HFFc6 (cell line): ENCODE measurements at regions not wholly inside any gene's neighbourhood (a gene's known extent, or its start where the extent isn't known, plus 50 kb on each side); places are given as distances from the start of the nearest gene placed in this dataset.

Experiments used
- DNase-seq: peaks from one replicate; pipeline ENCODE4 v3.0.0-alpha.2; 2018
- H3K27ac Mint-ChIP-seq: 2 replicates; pipeline ENCODE4 v1.8.0; 2020; ENCODE audit warnings: mild to moderate bottlenecking, mixed read lengths
- H3K27me3 Mint-ChIP-seq: 2 replicates; pipeline ENCODE4 v1.8.0; 2021; ENCODE audit warnings: mild to moderate bottlenecking, moderate library complexity, mixed read lengths; ENCODE audit not compliant: insufficient read depth
- H3K36me3 Mint-ChIP-seq: 2 replicates; pipeline ENCODE4 v1.8.0; 2021; ENCODE audit warnings: low read depth, mixed read lengths
- H3K4me1 Mint-ChIP-seq: 2 replicates; pipeline ENCODE4 v1.8.0; 2020; ENCODE audit warnings: low read depth, mixed read lengths
- H3K4me3 Mint-ChIP-seq: 2 replicates; pipeline ENCODE4 v1.8.0; 2020; ENCODE audit warnings: mild to moderate bottlenecking, moderate library complexity, mixed read lengths
- H3K9me3 Mint-ChIP-seq: 2 replicates; pipeline ENCODE4 v1.8.0; 2020; ENCODE audit warnings: mild to moderate bottlenecking, mixed read lengths
- TF ChIP-seq, protein P1 (sequence below): fragments of 200-600 bp; sonication (generic); IDR thresholded peaks from 2 replicates; pipeline ENCODE4 v1.5.0; 2021; ENCODE audit warnings: antibody characterized with exemption, mild to moderate bottlenecking

GRCh38 chr11:25983280-25983679, 348.6 kb upstream of the ANO3 start:
- Mint-ChIP-seq H3K4me1 (no peaks in the 10 kb centered on the region), H3K36me3 (no peaks in the 10 kb centered on the region), H3K9me3 (no peaks in the 10 kb centered on the region), H3K4me3 (no peak overlapping the region), H3K27me3 (peaks cover 3% of the 10 kb centered on the region; the same call in 1 of the 2 replicates), H3K27ac (no peak overlapping the region)
- DNase-seq: no peak
- TF ChIP-seq, protein P1, sequence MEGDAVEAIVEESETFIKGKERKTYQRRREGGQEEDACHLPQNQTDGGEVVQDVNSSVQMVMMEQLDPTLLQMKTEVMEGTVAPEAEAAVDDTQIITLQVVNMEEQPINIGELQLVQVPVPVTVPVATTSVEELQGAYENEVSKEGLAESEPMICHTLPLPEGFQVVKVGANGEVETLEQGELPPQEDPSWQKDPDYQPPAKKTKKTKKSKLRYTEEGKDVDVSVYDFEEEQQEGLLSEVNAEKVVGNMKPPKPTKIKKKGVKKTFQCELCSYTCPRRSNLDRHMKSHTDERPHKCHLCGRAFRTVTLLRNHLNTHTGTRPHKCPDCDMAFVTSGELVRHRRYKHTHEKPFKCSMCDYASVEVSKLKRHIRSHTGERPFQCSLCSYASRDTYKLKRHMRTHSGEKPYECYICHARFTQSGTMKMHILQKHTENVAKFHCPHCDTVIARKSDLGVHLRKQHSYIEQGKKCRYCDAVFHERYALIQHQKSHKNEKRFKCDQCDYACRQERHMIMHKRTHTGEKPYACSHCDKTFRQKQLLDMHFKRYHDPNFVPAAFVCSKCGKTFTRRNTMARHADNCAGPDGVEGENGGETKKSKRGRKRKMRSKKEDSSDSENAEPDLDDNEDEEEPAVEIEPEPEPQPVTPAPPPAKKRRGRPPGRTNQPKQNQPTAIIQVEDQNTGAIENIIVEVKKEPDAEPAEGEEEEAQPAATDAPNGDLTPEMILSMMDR: no peak

GRCh38 chr11:25988178-25988577, 343.8 kb upstream of the ANO3 start:
- Mint-ChIP-seq H3K36me3 (no peaks in the 10 kb centered on the region), H3K9me3 (no peaks in the 10 kb centered on the region), H3K4me1 (no peaks in the 10 kb centered on the region), H3K4me3 (no peak overlapping the region), H3K27me3 (peaks cover 4% of the 10 kb centered on the region; the same call in 1 of the 2 replicates), H3K27ac (no peak overlapping the region)
- TF ChIP-seq, protein P1: no peak
- DNase-seq: no peak

DNA sequence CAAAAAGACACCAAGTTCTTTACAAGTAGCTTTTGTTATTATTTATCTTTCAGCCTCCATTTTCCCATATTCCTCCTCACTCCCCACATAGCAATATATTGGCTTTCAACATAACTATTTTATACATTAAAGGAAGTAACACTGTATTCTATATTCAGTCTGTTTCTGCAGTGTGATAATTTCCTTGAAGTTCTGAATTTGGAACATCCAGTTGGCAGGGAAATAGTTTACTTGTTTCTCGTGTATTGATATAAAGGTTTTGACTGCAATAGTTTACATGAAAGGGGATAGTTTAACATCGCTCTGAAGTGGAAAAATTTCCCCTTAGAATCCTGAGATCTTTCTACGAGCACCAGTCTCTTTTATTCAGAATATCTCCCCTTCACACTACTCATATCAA, 341.5 kb upstream of the ANO3 start:
- no peak overlapping the region for H3K4me3 Mint-ChIP-seq
- TF ChIP-seq, protein P1: no peak

DNA sequence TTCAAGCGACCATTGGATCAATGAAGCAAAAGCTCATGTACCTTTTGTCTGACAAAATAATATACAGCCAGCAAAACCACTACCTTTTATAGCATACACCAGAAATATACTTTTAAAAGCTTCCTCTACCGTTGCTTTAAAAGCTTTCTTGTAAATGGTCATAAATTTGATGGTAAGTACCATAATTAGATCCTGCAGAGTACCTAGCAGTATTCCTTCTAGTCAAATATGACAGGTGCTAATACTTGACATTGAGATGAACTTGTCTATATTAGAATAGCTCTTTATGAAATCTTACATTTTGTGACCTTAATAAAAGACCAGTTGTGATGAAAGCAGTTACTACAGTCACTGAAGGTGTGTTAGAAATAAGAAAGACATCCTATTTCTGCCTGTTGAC, 340.5 kb upstream of the ANO3 start:
- peaks cover 4% of the 10 kb centered on the region; the same call in 1 of the 2 replicates for H3K27me3 Mint-ChIP-seq
- H3K9me3 Mint-ChIP-seq: no peaks in the 10 kb centered on the region
- no peak overlapping the region for H3K4me3 Mint-ChIP-seq
- no peak for DNase-seq
- no peak overlapping the region for H3K27ac Mint-ChIP-seq
- H3K4me1 Mint-ChIP-seq: no peaks in the 10 kb centered on the region
- no peaks in the 10 kb centered on the region for H3K36me3 Mint-ChIP-seq
- TF ChIP-seq, protein P1: no peak

More for the DNA sequence above, 341.5 kb upstream of the ANO3 start:
- no peak for DNase-seq
- Mint-ChIP-seq H3K9me3 (no peaks in the 10 kb centered on the region), H3K4me1 (no peaks in the 10 kb centered on the region), H3K27me3 (peaks cover 4% of the 10 kb centered on the region; the same call in 1 of the 2 replicates), H3K27ac (no peak overlapping the region), H3K36me3 (no peaks in the 10 kb centered on the region)

GRCh38 chr11:25992294-25992693, 339.6 kb upstream of the ANO3 start:
- Mint-ChIP-seq H3K4me1 (no peaks in the 10 kb centered on the region), H3K27me3 (peaks cover 2% of the 10 kb centered on the region; the same call in 1 of the 2 replicates), H3K9me3 (no peaks in the 10 kb centered on the region), H3K27ac (no peak overlapping the region), H3K4me3 (no peak overlapping the region), H3K36me3 (no peaks in the 10 kb centered on the region)
- DNase-seq: no peak
- TF ChIP-seq, protein P1: no peak

DNA sequence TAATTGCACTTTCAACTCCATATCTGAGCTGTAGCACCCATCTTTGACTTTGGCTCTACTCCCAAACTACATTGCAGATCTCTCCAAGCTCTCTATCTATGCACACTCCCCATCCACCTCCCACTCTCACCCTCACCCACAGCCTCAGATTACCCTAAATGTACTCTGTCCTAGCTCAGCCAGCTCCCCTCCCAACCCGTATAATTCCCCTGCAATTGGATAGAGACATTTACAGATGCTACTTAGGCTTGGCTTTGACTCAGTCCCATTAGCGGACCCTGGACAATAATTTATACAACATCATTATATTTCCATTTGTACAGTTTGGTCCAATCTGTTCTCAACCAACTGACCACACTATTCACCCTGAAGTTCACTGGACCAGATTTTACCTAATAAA, 338.9 kb upstream of the ANO3 start:
- no peak overlapping the region for H3K4me3 Mint-ChIP-seq
- H3K9me3 Mint-ChIP-seq: no peaks in the 10 kb centered on the region
- DNase-seq: no peak
- H3K36me3 Mint-ChIP-seq: no peaks in the 10 kb centered on the region
- H3K27ac Mint-ChIP-seq: no peak overlapping the region
- H3K4me1 Mint-ChIP-seq: no peaks in the 10 kb centered on the region
- TF ChIP-seq, protein P1: no peak
- H3K27me3 Mint-ChIP-seq: peaks cover 2% of the 10 kb centered on the region; the same call in 1 of the 2 replicates
